ENCODE measurements at regions not wholly inside any gene's neighbourhood (a gene's known extent, or its start where the extent isn't known, plus 50 kb on each side); places are given as distances from the start of the nearest gene placed in this dataset.

- Histone ChIP-seq H3K4me3 (no peak overlapping the region), H3F3A (ENCODE audit: insufficient read depth, low read depth) (no peaks in the 10 kb centered on the region), H4K20me1 (ENCODE audit: insufficient read depth) (no peaks in the 10 kb centered on the region), H3K4me2 (no peak overlapping the region), H3K27me3 (ENCODE audit: insufficient read depth, low read depth) (no peaks in the 10 kb centered on the region), H3K9me2 (ENCODE audit: insufficient read depth) (no peaks in the 10 kb centered on the region), H3K4me1 (replicated peaks; ENCODE audit: insufficient read depth) (no peaks in the 10 kb centered on the region), H3K36me3 (ENCODE audit: low read depth) (no peaks in the 10 kb centered on the region), H2AFZ (peak overlapping the region; percentile 66), H3K79me2 (ENCODE audit: low read depth) (no peaks in the 10 kb centered on the region), H3K9me3 (ENCODE audit: insufficient read depth, low read depth) (no peaks in the 10 kb centered on the region; the same call in 1 of the 2 replicates), H3K27ac (no peak overlapping the region)
- TF ChIP-seq EZH2 (IDR thresholded peaks at IDR 0.05; ENCODE audit: low read depth), result no peak
- TF ChIP-seq CTCF (conservative IDR thresholded peaks at IDR 0.05), result no peak
- POLR2A ChIA-PET (ENCODE audit: unreplicated experiment), result interaction anchor here (0.7 to 1.1 kb wide), 2 partner anchors 15 to 500 kb away, joined by 3 to 8 read pairs; no protein-coding TSS in a partner anchor
- CTCF ChIA-PET, result interaction anchor here (1.3 kb wide), 1 partner anchor 51 kb away, joined by 5 read pairs; no protein-coding TSS in a partner anchor
- DNase-seq, result no peak
- intact Hi-C loops (cut with micrococcal nuclease; ENCODE audit: unreplicated experiment), result no loop called here
- no TSS peak for BruUV-seq (replicated peaks)
Observed at GRCh38 chr12:82635263-82635662, 51.4 kb upstream of the TMTC2 start.

All from PC-9 (cell line).